K562 (cell line): ENCODE measurements at regions not wholly inside any gene's neighbourhood (a gene's known extent, or its start where the extent isn't known, plus 50 kb on each side); places are given as distances from the start of the nearest gene placed in this dataset.

Source experiments
- CCAR2 ChIP-seq: fragments of 200-400 bp; formaldehyde crosslinking; IDR thresholded peaks from 2 replicates; pipeline ENCODE4 v1.6.1; 2017; ENCODE audit warnings: mild to moderate bottlenecking, low read depth, low read length
- ELF2 ChIP-seq: fragments of 250-450 bp; sonication (Bioruptor Pico); IDR thresholded peaks from 2 replicates; pipeline ENCODE4 v1.5.0; 2021; ENCODE audit warnings: mild to moderate bottlenecking
- GATAD2B ChIP-seq: fragments of 450-650 bp; IDR thresholded peaks from 2 replicates; pipeline ENCODE4 v1.6.1; 2017; ENCODE audit warnings: mild to moderate bottlenecking, borderline replicate concordance
- KLF13 ChIP-seq: fragments of 450-650 bp; IDR thresholded peaks from 2 replicates; pipeline ENCODE4 v1.6.1; 2016; ENCODE audit warnings: missing genetic modification characterization, low read depth, mild to moderate bottlenecking, missing compliant biosample characterization, moderate library complexity, borderline replicate concordance
- RERE ChIP-seq: sonication (generic); formaldehyde crosslinking; IDR thresholded peaks from 2 replicates; pipeline ENCODE4 v1.8.0; 2023; ENCODE audit warnings: missing genetic modification reagents, mild to moderate bottlenecking, borderline replicate concordance
- ZKSCAN1 ChIP-seq: fragments of 150-350 bp; IDR thresholded peaks from 2 replicates; pipeline ENCODE4 v1.6.1; 2016; ENCODE audit warnings: low read depth, low read length
- ZNF282 ChIP-seq: sonication (generic); formaldehyde crosslinking; IDR thresholded peaks from 2 replicates; pipeline ENCODE4 v1.8.1; 2023; ENCODE audit warnings: missing genetic modification reagents
- ZNF583 ChIP-seq: fragments of 250-450 bp; sonication (Bioruptor Pico); IDR thresholded peaks from 2 replicates; pipeline ENCODE4 v1.4.0; 2020
- TF ChIP-seq, protein P1 (sequence below): sonication (generic); formaldehyde crosslinking; IDR thresholded peaks from 2 replicates; pipeline ENCODE4 v1.8.0; 2022; ENCODE audit warnings: mild to moderate bottlenecking, missing genetic modification reagents

DNA sequence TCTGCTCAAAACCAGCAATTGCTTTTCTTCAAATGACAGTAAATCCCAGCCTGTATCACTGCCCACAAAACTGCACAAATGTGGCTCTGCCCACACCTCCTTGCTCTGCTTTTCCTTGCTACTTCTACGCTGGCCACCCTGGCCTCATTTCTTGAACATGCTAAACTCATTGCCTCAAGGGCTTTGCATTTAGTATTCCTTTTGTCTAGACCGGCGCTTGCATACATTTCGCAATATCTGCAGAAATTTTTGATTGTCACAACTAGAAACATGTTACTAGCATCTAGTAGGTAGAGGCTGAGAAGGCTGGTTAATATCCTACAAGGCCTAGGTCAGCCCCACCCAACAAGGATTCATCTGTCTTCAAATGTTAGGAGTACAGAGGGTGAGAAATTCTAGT, 2357.8 kb downstream of the MAT2B start (continued):
- TF ChIP-seq ZNF282 (no peak), ZKSCAN1 (no peak), ELF2 (CRISPR knock-in tag) (no peak), KLF13 (tag) (no peak), RERE (CRISPR knock-in tag) (no peak), ZNF583 (CRISPR knock-in tag) (no peak), CCAR2 (no peak), GATAD2B (no peak)
- TF ChIP-seq, protein P1, sequence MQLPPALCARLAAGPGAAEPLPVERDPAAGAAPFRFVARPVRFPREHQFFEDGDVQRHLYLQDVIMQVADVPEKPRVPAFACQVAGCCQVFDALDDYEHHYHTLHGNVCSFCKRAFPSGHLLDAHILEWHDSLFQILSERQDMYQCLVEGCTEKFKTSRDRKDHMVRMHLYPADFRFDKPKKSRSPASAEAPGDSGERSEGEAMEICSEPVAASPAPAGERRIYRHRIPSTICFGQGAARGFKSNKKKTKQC (CRISPR knock-in tag) = no peak
- TF ChIP-seq, all 486 proteins: peak for 0
